GM21390 (cell line): ENCODE measurements at regions not wholly inside any gene's neighbourhood (a gene's known extent, or its start where the extent isn't known, plus 50 kb on each side); places are given as distances from the start of the nearest gene placed in this dataset.

Experiments used
- ATAC-seq: cut with Tn5 transposase; IDR thresholded peaks from one replicate; pipeline ENCODE4 v1.9.1; 2021; ENCODE audit not compliant: unreplicated experiment

DNA sequence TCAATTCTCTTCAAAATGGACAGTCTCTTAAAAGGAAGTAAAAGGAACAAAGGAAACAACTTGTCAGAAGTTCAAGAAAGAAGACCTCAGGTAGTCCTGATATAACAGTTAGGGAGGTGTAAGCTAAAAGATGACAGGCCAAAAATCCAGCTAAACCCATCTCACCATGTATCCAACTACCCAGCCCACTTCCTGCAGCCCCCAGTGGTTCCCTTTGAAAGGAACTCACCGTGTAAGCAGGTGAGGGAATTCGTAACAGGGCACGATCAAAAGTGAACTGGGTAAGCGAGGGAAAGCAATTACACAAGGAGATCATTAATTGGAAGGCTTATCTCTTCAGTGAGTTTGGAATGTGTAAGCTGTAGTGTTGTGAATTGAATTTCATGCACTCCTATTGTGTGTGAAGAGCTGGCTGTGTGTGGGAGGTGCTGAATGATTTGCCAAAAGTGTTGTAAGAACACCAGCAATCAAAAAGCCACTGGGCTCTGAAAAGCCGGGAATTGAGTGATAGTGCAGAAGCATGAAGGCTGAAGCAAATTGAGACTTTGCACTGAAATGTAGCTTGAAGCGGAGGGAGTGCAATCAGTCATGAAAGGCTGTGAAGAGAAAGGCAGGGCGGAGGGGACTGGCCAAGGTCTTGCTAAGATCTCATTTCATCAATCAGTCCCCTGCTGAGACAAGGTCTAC is 914.2 kb upstream of the LCORL start:
- ATAC-seq = no peak

DNA sequence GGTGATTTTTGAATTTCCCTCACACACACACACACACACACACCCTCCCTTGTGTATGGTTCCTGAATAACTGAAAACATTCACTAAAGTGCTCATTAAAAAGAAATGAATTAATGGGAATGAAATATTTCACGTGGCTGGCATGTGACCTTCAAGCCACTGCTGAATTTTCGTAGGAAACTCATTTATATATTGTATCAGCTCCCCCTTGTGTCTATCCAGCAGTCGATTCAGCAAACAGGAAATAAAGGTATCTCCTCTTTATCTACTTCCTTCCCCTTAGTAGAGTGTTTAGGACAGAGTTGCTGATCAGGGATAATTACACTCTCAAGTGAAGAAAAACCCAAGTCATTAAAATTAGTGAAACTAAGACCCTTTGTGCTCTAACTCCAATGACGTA is 912.6 kb upstream of the LCORL start:
- ATAC-seq = no peak

DNA sequence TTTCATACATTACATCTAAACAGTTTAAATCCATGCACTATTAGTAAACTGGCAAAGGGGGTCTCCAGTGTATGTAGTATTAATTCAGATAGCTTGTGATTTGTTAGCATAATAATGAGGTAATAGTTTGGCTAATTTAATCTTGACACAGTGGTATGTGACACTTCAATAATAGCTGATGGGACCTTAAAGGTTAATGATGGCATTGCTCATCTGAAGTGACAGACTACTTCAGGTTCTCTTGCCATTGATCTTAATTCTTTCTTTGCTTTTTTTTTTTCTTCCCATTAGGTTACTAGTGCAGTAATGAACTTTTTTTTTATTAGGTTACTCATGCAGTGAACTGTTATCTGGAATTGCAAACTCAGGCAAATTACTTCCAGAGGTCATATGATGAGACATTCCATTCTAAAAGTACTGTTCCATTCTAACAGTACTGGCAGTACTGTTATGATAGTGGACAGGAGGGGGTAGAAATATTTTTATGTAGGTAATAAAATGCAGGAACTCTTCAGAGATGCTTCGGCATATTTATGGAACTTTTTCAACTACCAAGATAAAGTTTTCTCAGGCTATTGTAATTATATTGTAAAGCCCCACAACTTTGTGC is 911.3 kb upstream of the LCORL start:
- no peak for ATAC-seq

DNA sequence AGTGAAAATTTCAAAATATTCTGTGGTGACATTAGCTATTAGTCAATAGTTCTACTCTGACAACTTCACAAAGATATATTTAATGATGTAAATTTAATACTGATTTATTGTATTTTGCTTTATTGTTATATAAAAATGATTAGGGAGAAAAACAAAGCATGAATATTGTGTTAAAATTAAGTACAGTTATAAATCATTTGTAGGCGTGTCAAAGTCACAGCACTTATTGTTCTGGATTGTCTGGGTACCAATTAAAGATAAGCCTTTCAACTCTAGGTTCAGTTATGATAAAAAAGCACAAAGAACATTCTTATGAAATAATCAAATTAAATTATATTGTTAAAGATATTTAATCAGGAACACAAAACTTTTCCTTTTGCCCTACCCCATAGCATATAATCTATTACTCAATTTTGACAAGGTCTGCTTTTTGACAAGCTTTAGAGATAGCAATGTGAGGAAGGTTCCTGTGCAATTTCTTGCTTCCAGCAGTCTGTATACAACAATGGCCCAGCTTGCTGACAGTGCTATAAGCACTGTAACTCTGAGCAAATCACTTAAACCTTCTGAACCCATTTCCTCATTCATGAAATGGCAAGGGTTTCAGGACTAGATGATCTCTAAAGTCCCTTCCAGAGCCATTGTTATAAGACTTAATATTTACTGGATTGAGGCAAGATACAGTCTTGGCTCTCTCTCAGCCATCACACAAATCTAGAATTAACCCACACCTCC is 910.3 kb upstream of the LCORL start:
- ATAC-seq = no peak

DNA sequence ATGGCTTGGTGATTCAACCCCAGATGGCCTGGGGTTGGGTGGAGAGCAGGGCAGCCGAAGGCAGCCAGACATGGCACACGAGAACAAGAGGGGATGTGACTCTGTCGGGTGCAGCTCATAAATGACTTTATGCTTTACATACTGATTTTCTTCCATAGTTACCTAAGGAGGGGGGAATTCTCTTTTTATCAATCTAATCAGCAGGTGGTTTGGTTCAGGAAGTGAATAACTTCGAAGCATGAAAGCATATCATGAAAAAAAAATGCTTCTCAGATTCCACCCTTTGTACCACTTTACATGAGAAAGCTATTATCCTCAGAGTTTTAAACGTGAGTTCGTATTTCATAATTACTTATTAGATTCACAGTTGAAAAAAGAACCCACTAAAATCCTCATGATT is 908.9 kb upstream of the LCORL start:
- no peak for ATAC-seq

DNA sequence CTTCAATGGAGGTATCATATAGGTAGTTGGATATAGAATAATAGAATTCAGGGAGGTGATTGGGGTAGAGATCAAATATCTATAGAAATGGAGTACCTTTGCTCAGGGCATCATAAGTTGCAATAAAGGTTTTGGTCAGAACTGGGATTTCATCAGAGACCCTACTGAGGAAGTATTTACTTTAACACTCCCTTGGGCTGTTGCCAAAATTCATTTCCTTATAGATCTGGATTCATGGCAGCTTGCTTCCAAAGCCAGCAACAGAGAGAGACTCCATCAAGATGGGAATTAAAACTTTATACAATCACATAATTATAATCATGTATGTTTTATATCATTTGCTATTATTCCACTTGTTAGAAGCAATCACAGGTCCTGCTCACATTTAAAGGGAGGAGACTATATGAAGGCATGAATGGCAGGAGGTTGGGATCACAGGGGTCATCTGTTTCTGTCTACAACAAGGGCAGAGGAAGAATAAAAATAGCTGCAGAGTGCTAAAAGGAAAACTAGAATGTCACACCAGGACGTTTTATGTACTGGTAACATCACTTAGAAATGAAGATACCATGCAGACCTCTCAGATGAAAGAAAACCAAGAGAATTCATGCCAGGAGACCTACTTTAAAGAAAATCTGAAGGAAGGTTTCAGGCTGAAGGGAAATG is 902.1 kb upstream of the LCORL start:
- ATAC-seq = no peak

DNA sequence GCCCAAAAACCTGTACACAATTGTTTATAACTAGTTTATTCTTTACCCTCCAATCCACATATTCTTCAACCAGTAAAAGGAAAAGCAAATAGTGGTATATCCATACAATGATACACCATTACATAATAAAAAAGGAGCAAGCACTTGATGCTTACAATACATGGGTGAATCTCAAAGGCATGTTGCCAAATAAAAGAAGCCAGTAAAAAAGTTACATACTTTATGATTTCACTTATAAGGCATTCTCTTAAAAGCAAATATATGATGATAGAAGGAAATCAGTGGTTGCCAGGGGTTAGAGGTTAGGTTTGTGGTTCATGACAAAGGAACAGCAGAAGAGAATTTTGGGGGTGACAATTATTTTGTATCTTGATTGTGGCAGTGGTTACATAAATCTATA is 896.1 kb upstream of the LCORL start:
- ATAC-seq = no peak

DNA sequence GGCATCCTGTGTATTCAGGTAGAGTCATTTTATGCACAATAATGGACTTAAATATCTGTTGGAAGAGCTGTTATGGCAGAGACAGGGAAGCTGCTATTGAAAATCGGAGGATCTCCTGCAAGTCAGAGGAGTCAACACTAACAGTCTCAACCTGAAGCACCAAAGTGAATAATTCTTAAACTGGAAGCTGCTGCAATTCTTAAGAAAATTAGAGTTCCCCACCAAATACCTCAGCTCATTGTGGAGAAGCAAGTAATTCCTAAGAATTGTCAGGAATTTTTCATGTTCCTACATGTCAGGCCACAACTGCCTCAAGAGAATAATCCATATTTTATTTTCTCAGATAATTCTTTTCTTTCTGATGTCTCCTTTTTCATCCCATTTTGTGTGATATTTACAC is 892.6 kb upstream of the LCORL start:
- ATAC-seq = no peak

DNA sequence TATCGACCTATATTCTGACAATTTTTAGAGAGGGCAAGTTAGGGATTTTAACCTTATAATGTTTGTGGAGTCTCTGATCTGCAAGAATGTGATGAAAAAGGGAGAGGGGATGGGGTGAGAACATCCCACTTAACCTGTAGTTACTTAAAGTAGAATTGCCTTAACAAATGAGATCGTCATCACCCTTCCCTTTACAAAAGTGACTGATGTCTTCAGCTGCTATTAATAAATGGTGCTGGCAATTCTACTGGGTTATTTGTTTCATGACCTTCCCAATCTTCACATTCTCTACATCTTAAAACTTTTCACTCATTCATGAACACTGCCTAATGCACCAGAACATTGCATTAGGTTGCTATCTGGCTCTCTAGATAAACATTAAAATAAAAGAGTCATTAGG is 873.4 kb upstream of the LCORL start:
- ATAC-seq = no peak

DNA sequence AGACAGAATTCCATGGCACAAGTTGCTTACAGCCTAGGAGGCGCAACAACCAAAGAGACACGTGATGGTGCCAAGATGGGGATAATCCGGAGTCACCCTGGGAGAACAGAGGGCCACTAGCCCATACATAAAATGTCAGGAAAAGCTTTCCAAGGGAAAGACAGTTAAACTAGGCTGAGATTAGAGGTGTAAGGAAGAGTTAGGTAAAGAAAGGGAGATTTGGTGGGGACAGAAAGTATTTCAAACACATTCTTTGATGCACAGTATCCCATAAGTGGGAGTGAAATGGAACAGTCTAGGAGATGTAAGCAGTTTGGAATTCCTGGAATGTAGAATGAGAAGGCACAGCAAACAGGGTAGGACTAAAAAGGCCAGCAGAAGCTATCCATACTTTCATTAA is 860.9 kb upstream of the LCORL start:
- no peak for ATAC-seq

DNA sequence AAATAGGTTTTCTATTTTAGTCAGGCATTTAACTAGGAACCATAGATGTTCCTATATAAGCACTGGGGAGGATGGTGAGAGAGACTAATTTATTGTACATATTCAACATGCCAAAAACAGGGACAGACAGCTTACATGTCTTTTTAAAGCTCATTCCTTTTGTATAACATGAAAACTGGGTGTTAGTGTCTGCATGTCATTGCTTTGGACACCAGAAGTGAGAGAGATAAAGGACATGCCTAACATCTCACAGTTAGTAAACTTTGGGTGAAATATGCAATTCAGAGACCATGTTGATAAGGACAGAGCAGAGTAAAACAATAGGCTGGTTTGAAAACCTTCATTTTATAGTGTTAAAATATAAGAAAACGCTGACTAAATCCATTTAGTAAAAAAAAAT is 860.0 kb upstream of the LCORL start:
- no peak for ATAC-seq

DNA sequence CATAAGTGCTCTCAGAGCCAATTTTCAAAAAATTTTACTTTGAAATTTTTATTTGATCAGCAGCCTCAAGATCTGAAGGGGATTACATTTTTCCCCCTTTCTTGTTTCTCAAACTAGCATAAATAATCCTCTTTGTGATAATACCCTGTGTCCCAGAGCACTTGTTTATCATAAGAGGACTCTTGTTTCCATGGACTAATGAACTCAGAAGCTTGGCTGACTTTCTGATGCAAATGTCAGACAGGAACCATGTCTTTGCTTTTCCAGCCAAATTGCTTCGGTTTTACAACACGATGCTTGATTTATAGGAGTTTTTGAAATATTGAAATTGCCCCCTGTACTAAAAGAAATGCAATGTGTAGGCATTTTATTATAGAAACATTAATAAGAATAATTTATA is 859.3 kb upstream of the LCORL start:
- ATAC-seq = no peak

DNA sequence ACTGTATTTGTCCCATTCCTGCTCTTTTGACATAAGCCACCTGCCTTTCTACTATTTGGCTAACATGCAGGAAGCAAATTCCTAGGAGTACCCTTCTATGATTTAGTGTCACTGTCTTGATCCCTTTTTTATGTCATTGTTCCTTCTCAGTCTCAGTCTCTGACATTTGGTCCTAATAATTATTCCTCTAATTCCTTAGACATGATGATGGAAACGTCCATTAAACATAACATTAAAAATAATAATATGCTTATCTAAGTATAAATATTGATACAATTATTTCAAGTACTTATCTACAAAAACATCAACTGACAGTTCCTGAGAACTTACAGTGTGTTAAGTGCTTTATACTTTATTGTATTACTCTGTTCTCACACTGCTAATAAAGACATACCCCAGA is 857.0 kb upstream of the LCORL start:
- ATAC-seq = no peak

DNA sequence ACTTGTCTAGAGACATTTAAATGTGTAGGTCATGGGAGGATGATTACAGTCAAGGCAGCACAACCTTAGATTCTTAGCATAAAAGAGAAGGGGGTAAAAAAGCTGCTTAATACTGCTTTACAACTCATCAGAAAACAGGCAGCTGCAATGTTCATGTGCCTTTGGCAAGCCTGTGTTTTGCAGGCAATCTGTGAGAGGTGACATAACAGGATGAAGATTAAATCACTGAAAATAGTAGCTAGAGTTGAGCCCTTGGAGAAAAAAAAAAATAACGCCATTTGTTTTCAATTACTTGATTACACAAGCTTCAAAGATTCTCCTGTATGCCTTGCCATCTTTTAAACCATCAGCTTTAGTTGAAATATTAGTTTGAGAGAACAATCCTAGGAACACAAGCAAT is 847.6 kb upstream of the LCORL start:
- ATAC-seq = no peak

DNA sequence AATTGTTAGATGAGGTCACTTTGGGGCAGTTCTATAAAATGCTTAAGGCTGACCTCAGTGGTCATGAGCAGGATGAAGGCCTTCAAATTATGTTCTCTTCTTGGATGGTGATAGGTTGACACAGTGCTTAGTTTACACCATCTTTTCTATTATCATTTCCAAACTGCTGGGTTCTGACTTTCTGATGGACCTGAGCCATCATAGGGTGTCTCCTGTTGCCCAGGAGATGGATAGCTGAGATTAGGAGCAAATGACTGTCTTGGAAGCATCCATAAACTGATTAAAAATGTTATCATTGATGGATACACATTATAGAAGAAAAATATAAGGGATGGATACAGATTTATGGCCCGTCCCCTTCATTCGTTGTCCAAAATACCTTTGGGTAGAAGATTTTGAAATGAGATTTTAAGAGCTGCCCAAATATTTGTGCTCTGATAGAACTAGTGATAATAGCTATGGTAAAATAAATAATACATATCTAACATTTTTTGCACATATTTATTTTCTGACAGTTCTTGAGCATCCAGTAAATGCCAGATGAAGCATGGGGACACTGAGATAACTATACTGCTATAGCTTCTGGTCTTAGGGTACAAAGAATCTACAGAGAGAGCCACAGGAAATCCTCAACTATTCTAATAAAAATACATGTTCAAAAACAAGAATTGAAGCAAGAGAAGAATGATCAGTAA is 839.4 kb upstream of the LCORL start:
- ATAC-seq = no peak

DNA sequence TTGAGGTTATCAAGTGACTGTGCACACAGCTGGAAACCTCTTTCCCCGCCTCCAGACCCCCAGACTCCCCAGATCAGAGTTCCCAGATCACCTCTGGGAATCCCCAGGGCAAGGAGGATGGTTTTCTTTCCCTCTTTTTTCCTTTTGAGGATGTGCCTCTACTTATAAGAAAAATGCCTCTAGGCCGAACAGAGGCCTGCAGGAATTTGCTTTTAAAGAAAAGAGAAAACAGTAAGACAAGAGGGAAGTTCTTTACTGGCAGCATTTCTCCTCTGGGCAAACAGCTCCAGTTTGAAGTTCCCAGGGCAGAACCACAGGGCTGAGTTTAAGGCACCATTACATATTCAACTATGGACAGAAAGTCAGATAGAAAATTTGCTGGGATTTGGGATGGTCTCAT is 837.9 kb upstream of the LCORL start:
- no peak for ATAC-seq

DNA sequence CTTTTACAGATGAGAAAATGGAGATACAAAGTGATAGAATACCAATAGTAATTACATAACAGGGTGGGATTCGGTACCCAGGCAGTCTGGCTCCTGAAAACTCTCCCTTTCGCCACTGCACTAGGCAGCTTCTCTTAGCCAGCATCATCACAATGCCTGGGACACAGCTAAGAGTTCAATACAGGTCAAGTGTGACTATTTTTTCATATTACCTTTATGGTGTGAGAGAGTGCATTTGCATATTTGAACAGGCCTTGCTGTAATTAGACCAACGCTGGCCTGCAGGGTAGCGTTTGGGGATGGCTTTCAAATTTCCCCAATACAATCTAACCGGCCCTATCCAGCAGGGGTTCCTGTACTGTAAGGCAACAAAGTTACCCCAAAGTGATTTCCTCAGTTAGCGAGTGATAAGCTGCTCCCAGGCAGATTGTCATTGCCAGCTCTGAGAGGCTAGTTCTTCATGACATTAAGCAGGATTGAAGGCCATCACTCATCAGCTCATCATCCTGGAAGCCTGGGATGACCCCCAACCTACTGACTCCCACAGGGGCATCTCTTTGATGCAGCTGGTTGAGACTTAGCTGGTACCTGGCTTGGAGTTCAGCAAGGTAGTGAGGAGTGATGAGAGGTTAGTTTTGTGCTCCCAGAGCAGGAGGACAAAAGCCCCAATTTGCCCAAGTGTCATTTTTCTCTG is 836.8 kb upstream of the LCORL start:
- ATAC-seq = no peak

DNA sequence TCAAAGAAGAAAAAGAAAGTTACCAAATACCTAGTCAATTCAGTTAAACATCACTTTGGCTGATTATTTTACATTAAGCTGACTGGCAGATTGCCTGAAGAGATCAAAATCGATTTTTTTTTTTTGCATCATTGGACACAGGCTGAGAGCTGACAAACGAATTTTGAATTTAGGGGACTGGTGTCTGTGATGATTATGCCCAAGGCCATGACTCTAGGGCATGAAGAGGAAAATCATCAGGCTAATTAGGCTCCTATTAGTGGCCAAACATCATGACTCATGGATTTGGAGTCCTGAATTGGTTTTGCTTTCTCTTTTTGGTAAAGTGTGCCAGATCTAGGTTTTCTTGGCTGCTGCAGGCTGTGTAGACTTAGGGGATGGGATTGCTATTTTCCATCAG is 829.3 kb upstream of the LCORL start:
- no peak for ATAC-seq

DNA sequence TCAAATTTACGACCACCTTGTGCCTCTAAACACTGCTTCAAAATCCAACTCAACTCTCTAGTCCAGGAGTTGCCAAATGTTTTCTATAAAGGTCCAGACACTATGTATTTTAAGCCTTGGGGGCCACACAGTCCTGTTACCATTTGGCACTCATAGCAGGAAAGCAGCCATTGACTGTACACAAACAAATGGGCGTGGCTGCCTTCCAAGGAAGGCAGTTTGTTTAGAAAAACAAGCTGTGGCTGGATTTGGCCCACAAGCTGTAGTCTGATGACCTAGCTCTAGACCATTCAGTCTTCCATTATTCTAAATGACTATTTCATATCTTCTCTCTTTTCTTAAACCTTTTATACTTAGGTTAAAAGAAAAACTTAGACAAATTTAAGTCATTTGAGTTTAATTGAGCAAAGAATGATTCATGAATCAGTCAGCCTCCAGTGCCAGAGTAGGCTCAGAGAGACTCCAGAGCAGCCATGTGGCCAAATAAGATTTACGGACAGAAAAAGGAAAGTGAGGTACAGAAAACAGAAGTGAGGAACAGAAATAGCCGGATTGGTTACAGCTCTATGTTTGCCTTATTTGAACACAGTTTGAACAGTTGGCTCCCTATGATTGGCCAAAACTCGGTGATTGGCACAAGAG is 825.8 kb upstream of the LCORL start:
- no peak for ATAC-seq

DNA sequence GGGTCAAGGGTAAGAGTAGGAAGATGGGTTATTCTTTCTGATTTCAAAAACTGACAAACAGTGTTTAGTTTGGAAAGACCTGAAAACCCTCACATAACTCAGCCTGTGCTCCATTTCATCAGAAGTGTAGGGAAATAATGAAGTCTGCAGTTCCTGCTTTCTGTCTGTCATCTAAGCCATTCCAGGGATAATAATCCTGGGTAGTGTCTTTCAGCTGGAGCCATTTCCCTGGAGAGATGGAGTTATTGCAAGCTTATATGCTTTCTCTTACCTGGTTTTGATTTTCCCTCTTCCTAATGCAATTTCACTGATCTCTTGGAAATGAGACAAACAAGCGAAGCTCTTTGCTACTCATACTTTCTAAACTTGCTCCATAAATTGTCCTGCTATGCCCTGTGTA is 824.8 kb upstream of the LCORL start:
- ATAC-seq = no peak
